SW 1271 (cell line): ENCODE measurements at regions not wholly inside any gene's neighbourhood (a gene's known extent, or its start where the extent isn't known, plus 50 kb on each side); places are given as distances from the start of the nearest gene placed in this dataset.
"Not testable (repeated sequence)": the region's sequence is repeated elsewhere in the genome, so short reads cannot be mapped to it uniquely, and the experiment has no call there.

Experiments
- DNase-seq, 2 experiments: peaks; one replicate each; lab custom pipeline; 2025; lab: John Stamatoyannopoulos, UW

- DNase-seq, result no peak
Observed at GRCh38 chr6:51257938-51258337, 439.3 kb downstream of the TFAP2B start.

- no peak for DNase-seq
Observed at GRCh38 chr6:51260003-51260402, 441.3 kb downstream of the TFAP2B start.

- DNase-seq, result no peak
Observed at GRCh38 chr6:51261691-51262090, 443.0 kb downstream of the TFAP2B start.

- no peak for DNase-seq
Observed at GRCh38 chr6:51265426-51265825, 446.8 kb downstream of the TFAP2B start.

- no peak for DNase-seq
Observed at GRCh38 chr6:51266604-51267003, 447.9 kb downstream of the TFAP2B start.

GRCh38 chr6:51268666-51269065 lies 450.0 kb downstream of the TFAP2B start:
- no peak for DNase-seq

GRCh38 chr6:51269876-51270275 lies 451.2 kb downstream of the TFAP2B start:
- DNase-seq, result no peak

GRCh38 chr6:51271615-51272014 lies 452.9 kb downstream of the TFAP2B start:
- no peak for DNase-seq

- DNase-seq, result no peak
Observed at GRCh38 chr6:51273228-51273961, 454.7 kb downstream of the TFAP2B start.

GRCh38 chr6:51277474-51277873 lies 458.8 kb downstream of the TFAP2B start:
- DNase-seq, result no peak

- no peak for DNase-seq
Observed at GRCh38 chr6:51282026-51282425, 463.4 kb downstream of the TFAP2B start.

- no peak for DNase-seq
Observed at GRCh38 chr6:51283723-51284355, 465.2 kb downstream of the TFAP2B start.

- DNase-seq, result no peak
Observed at GRCh38 chr6:51285876-51286275, 467.2 kb downstream of the TFAP2B start.

GRCh38 chr6:51289041-51289440 lies 470.4 kb downstream of the TFAP2B start:
- no peak for DNase-seq

GRCh38 chr6:51292659-51293058 lies 474.0 kb downstream of the TFAP2B start:
- peak in 1 of 2 experiments; percentile 5 for DNase-seq

- no peak for DNase-seq
Observed at GRCh38 chr6:51299621-51300380, 481.1 kb downstream of the TFAP2B start.

GRCh38 chr6:51300510-51300909 lies 481.8 kb downstream of the TFAP2B start:
- DNase-seq, result no peak

- DNase-seq, result no peak
Observed at GRCh38 chr6:51301962-51302361, 483.3 kb downstream of the TFAP2B start.

- no peak for DNase-seq
Observed at GRCh38 chr6:51302431-51302830, 483.8 kb downstream of the TFAP2B start.

- DNase-seq, result no peak
Observed at GRCh38 chr6:51303338-51303737, 484.7 kb downstream of the TFAP2B start.

GRCh38 chr6:51314965-51315364 lies 496.3 kb downstream of the TFAP2B start:
- DNase-seq, result no peak

GRCh38 chr6:51318674-51319073 lies 500.0 kb downstream of the TFAP2B start:
- DNase-seq, result no peak

GRCh38 chr6:51321477-51321876 lies 502.8 kb downstream of the TFAP2B start:
- DNase-seq, result not testable (repeated sequence)
